GM12865 (cell line): ENCODE measurements at regions not wholly inside any gene's neighbourhood (a gene's known extent, or its start where the extent isn't known, plus 50 kb on each side); places are given as distances from the start of the nearest gene placed in this dataset.

Experiments used
- DNase-seq: peaks from one replicate; pipeline ENCODE4 v3.0.0; 2010; ENCODE audit warnings: low read depth
- H3K4me3 ChIP-seq: 2 replicates; pipeline ENCODE4 v1.5.1; 2011; ENCODE audit warnings: mild to moderate bottlenecking, low read depth, low read length, control low read depth
- CTCF ChIP-seq: IDR thresholded peaks from 2 replicates; pipeline ENCODE4 v1.5.1; 2011; ENCODE audit warnings: low read length, control low read depth, low read depth, inconsistent platforms; ENCODE audit not compliant: insufficient read depth; ENCODE audit errors: missing control alignments

GRCh38 chr11:134791102-134791501, 379.1 kb upstream of the B3GAT1 start:
- H3K4me3 ChIP-seq = no peak overlapping the region
- no peak for DNase-seq
- no peak for TF ChIP-seq CTCF

DNA sequence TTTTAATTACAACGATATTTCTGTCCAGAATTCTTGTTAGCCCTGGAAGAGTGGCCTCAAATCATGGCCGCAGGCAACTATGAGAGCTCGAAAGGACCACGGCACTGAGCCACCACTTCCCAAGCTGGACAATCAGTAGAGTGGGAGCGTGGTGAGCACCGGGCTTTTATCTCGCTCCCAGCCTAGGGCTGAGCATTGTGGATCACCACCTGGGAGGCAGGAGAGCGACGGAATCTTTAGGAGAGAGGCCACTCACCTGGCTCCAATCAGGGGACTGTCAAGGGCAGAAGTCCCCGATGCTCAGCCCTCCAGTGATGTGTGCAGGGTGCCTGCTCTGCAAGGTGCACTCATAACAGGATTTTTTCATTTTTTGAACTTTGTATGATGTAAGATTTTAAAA, 377.1 kb upstream of the B3GAT1 start:
- no peak for DNase-seq
- TF ChIP-seq CTCF = no peak
- H3K4me3 ChIP-seq = no peak overlapping the region

GRCh38 chr11:134786636-134787035, 374.6 kb upstream of the B3GAT1 start:
- no peak for TF ChIP-seq CTCF
- no peak overlapping the region for H3K4me3 ChIP-seq
- no peak for DNase-seq

DNA sequence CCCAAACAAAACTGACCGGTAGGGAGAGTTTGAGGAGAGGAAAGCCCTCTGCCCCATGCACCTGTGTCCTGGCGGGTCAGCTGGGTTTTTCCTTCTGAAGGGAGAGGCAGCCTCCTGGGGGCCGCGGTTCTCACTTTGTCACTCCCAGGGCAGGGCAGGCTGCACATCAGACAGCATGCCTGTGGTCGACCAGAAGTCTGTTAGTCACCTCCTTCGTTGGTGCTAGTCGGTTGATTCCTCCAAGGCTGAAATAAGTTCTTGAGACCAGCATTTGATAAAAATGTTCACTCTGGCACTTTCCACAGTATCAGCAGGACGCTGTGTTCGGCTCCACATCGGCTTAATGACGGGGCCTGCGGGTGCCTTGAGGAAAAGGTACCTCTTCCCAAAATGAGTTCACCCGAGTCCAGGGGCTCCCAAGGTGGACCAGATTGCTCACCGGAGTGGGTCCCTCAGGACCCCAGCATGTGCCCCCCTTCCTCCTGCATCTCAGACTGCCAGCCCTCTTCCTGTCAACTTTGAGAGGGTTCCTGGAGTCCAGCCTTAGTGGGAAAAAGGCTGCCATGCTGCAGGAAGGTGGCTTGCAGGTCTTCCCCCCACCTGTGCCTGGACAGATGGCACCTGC, 373.7 kb upstream of the B3GAT1 start:
- no peak overlapping the region for H3K4me3 ChIP-seq
- TF ChIP-seq CTCF = no peak
- no peak for DNase-seq

- no peak overlapping the region for H3K4me3 ChIP-seq
- no peak for DNase-seq
- no peak for TF ChIP-seq CTCF
These were observed 373.0 kb upstream of the B3GAT1 start for GRCh38 chr11:134785059-134785458.

- no peak for TF ChIP-seq CTCF
- H3K4me3 ChIP-seq = no peak overlapping the region
- no peak for DNase-seq
These were observed 372.5 kb upstream of the B3GAT1 start for GRCh38 chr11:134784568-134784967.

GRCh38 chr11:134784046-134784445, 372.0 kb upstream of the B3GAT1 start:
- H3K4me3 ChIP-seq = no peak overlapping the region
- no peak for TF ChIP-seq CTCF
- DNase-seq = no peak
